ENCODE measurements at regions not wholly inside any gene's neighbourhood (a gene's known extent, or its start where the extent isn't known, plus 50 kb on each side); places are given as distances from the start of the nearest gene placed in this dataset.

DNA sequence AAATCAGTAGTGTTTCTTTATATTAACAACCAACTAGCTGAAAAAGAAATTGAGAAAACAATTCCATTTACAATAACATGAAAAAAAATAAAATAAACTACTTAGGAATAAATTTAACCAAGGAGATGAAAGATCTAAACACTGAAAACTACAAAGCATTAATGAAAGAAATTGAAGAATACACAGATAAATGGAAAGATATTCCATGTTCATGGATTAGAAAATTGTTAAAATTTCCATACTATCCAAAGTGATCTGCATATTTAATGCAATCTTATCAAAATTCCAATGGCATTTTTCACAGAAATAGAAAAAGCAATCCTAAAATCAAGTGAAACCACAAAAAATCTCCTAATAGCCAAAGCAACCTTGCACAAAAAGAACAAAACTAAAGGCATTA lies 320.2 kb upstream of the GRAMD2B start:
- TF ChIP-seq, protein P1, sequence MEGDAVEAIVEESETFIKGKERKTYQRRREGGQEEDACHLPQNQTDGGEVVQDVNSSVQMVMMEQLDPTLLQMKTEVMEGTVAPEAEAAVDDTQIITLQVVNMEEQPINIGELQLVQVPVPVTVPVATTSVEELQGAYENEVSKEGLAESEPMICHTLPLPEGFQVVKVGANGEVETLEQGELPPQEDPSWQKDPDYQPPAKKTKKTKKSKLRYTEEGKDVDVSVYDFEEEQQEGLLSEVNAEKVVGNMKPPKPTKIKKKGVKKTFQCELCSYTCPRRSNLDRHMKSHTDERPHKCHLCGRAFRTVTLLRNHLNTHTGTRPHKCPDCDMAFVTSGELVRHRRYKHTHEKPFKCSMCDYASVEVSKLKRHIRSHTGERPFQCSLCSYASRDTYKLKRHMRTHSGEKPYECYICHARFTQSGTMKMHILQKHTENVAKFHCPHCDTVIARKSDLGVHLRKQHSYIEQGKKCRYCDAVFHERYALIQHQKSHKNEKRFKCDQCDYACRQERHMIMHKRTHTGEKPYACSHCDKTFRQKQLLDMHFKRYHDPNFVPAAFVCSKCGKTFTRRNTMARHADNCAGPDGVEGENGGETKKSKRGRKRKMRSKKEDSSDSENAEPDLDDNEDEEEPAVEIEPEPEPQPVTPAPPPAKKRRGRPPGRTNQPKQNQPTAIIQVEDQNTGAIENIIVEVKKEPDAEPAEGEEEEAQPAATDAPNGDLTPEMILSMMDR (IDR thresholded peaks at IDR 0.05): no peak
- no peak for TF ChIP-seq POLR2A (IDR thresholded peaks at IDR 0.05)
